GM21367 (cell line): ENCODE measurements at regions not wholly inside any gene's neighbourhood (a gene's known extent, or its start where the extent isn't known, plus 50 kb on each side); places are given as distances from the start of the nearest gene placed in this dataset.

Experiments used
- ATAC-seq: cut with Tn5 transposase; IDR thresholded peaks from one replicate; pipeline ENCODE4 v1.9.1; 2021; ENCODE audit not compliant: unreplicated experiment

DNA sequence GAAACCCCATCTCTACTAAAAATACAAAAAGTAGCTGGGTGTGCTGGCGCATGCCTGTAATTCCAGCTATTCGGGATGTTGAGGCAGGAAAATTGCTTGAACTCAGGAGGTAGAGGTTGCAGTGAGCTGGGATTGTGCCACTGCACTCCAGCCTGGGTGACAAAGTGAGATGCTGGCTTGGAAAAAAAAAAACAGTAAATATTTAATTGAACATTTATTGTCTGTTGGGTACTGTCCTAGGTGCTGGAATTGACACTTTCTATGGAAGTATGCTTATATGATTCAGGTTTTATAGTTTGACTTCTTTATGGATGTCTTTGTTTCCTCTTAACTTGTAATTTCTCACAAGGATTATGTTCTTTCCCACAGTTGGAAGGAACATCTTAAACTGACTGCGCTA is 633.1 kb upstream of the SETBP1 start:
- ATAC-seq: no peak

DNA sequence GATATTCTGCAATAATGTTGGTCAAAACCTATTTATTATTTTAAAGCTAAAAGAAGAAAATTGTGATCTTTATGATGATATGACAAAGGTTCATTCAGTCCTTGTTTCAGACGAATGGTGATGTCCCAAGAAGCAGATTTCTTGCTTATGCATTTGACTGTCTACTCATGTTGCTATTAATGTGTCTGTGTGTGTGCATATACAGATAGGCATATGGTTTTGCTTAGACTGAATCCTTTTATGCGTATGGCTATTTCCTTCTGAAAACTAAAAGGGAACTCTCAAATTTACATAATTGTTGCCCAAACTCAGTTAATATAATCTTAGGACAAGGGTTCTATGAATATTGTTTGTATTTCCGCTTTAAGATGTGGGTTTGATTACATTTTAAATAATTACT is 632.3 kb upstream of the SETBP1 start:
- no peak for ATAC-seq

DNA sequence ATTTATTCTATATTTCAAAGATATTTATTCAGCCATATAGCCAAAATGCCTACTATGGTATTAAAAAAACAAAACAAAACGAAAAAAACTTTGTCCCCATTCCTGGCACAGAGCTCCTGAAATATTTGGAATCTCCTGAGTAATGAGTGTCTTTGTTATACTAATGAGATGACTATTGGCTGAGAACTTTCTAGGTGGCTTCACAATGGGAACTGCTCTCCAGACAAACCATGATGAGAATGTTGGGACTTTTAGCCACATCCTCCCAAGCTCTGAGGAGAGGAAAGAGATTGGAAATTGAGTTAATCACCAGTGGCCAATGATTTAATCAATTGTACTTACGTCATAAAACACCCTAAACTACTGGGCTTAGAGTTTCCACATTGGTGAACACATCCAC is 631.8 kb upstream of the SETBP1 start:
- no peak for ATAC-seq

DNA sequence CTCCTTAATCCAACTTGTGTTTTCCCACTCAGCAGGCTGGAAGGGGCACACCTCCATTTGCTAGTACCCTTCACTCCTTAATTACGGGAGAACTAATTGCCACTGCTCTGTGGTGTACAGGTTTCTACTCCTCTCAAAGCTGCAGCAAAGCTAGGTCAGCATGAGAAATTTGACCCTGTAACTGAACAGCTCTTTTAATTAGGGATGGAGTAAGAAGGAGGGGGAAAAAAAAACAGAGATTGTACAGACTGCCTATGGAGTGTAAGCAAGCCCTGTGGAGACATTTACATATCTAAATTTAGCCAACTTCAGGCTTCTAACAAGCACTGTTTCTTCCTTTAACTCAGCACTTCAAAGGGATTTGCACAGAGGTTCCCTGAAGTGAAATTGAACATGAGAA is 629.7 kb upstream of the SETBP1 start:
- ATAC-seq: no peak

DNA sequence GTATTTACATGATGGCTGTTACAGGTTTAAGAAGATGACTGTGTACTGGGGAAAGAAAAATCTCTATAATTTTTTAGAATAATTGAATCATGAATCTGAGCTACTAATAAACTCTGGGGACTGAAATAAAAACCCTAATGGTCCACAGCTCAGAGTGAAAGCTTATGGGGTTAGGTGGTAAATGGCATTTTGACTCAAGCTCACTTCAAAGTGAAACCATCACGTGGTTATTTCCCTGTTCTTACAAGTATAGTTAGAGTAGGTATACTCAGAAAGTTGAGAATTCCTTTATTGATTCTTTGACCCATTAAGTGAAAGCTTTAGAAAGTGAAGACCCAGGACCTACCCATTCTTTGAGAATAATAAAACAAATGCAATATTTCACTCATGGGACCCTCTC is 626.2 kb upstream of the SETBP1 start:
- no peak for ATAC-seq

DNA sequence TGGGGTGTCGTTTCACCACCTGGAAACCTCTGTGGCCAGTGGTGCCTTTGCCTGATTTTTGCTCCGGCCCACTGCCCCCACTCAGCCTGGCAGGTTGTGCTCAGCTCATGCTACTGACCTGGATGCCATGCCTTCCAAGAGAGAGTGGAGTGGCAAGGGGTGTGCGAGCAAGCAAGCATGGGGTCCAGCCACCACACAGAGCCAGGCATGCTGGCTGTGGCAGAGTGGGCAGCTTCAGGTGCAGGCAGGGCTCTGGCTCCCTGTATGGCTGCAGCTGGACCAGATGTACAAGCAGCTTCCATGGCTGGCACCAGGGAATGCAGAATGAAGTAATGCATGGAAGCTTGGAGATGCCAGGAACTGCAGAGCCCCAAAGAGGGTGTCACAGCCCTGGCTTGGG is 620.5 kb upstream of the SETBP1 start:
- ATAC-seq: no peak

DNA sequence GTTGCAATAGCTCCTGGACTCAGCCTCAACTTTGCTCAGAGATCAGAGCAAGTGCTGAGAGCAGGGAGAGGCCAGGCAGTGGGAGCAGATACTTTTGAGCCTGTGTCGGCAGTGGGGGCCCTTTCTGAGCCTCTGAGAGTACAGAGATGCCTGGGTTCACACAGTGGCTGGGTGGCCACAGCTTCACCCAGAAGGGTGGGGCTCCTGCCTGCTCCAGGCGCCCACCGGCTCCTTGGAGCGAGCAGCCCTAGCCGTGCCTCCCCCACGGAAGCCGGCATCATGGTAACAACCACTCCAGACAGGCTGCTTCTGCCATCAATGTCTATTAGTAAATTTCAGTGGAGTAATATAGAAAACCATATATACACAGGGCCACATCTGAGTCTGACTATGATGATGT is 619.2 kb upstream of the SETBP1 start:
- ATAC-seq: no peak

DNA sequence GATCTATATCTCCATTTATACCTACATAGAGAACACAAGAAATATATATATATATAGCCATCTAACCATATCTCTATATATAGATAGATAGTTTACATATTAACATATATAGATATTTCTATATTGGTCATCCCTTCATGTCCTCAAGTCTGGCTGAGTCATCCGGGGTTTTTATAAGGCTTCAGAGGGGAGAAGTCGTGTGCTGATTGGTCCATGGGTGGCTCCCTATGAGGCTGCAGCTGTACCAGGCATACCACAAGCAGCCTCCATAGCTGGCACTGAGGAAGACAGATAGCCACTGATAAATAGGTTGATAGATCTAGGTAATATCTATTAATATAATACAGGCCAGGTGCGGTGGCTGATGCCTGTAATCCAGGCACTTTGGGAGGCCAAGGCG is 618.3 kb upstream of the SETBP1 start:
- no peak for ATAC-seq

DNA sequence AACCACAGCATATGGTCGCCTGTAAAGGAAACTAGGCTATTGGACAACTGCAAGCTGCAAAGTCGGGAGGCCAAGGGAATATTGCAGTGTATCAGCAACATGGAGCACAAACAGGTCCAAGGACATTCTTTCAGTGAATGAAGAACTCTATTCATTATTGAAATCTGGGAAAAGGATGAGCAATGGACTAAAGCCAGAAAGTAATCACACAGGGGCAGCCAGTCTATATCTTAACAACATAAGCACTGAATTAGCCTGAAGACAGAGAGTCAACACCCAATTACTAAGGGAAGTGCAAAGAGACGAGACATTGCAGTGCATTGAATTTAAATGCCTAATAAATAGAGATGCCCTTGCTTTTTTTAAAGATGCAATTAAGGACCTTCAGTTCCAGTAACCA is 615.5 kb upstream of the SETBP1 start:
- ATAC-seq: no peak

DNA sequence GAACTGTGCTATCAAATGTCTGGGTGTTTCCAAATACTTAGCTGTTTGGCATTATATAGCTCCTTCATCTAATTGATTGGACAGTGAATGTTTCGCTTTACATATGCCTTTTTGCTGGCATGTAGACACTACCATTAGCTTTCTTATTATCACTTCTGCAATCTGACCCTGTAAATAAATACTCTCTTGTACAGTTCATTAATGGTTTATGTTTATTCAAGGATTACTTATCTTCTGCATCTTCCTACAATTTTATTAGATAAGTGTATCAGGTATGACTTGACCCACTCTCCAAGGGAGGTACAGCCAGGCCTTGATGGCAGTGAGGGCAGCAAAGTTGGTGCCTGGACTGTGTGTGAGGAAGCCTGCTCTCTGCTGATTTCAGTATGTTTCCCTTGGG is 614.1 kb upstream of the SETBP1 start:
- ATAC-seq: no peak

DNA sequence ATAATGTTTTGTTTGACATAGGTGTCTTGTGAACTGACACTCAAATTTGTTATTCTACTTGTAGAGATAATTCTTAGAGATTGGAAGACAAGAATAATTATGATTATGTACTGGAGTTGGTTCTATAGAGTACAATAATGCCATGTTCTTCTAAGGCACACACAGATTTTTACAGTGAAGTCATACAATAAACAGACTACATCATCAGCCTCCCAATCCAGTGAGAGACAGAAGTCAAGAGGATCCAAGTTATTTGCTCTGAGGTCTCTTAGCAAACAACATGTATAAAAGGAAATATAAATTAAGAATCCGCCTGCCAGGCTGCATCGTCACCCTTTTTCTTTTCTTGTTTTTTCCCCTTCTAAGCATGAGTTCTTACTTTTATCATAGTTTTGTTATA is 613.5 kb upstream of the SETBP1 start:
- no peak for ATAC-seq

DNA sequence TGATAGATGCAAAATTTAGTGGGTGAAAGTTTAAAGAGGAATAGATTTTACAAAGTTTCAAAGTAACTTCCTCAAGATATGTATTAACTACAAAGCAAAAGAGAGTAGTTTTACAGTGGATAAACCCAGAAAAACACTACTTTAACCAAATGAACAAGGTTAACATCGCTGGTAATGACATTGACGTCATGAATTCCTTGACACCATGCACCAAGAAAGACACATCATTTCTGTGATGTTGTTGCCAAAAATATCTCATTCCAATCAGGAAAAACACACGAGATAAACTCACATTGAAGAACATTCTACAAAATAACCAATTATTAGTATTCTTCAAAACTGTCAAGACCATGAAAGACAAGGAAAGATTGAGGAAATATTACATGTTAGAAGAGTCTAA is 605.6 kb upstream of the SETBP1 start:
- no peak for ATAC-seq

DNA sequence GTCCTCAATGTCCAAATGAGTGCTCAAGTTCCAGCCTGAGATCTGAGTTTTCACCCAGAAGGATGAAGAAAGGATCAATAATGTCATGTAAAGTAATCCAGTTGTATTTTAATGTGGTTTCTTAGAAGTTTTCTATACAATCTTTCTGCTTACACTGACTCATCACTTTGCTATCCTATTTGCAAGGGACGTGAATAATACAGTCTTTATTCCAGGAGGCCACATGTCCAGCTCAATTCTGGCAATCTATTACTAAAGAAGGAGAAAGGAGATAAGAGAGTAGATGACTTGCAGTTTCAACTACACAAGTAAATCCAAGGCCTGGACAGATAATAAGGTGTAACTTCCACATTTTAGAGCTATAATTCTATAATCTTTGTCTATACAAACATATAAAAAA is 601.1 kb upstream of the SETBP1 start:
- ATAC-seq: no peak

DNA sequence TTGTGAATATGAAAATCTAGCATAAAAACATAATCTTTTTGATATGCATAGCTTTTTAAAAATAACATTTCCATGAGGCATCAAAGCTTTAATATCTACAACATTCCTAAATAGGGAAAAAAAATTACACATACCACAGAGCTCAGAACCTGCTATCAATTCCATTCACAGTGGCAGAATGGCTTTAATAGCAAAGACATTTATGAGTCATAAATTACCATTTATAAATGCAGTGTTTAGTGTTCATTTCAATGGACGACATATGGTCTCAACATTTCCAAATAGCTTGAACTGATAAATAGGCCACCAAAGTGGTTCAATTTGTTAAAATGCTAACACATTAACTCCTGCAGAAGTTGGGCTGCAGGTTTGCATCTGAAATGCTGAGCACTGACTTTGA is 600.6 kb upstream of the SETBP1 start:
- ATAC-seq: no peak

DNA sequence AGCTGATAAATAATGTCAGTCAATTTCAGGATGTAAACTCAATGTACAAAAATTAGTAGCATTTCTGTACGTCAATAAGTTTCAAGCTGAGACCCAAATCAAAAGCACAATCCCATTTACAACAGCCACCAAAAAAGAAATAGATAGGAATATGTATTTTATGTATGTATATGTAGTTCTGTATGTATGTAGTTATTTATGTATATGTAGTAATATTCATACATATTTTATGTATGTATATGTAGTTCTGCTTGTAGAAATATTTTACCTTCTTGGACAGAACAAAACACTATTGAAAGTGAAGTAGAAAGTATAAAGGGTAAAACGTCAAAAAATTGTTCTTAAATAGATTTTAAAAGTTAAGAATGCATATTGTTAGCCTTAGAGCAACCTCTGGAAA is 591.0 kb upstream of the SETBP1 start:
- ATAC-seq: no peak

DNA sequence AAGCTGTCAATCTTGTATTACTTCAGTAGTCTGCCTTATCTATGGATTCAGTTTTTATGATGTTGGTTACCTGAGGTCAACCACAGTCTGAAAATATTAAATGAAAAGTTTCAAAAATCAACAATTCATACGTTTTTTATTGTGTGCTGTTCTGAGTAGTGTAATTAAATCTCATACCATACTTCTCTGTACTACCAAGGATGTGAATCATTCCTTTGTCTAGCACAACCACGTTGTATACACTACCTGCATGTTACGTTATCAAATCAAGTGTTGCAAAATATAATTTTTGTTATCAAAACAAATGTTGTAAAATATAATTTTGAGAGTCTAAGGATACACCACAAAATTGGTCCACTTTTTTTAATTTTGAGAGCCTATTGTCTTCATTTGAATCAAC is 590.2 kb upstream of the SETBP1 start:
- no peak for ATAC-seq

DNA sequence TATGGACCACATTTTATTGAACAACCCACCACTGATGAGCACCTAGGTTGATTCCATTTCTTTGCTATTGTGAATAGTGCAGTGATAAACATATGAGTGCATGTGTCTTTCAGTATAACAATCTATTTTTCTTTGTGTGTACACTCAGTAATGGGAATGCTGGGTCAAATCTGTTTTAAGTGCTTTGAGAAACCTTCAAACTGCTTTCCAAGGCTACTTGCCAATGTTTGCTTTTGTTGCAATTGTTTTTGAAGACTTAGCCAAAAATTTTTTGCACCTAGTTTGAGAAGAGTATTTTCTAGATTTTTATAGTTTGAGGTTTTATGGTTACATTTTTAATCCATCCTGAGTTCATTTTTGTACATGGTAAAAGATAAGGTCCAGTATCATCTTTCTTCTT is 587.4 kb upstream of the SETBP1 start:
- ATAC-seq: no peak

DNA sequence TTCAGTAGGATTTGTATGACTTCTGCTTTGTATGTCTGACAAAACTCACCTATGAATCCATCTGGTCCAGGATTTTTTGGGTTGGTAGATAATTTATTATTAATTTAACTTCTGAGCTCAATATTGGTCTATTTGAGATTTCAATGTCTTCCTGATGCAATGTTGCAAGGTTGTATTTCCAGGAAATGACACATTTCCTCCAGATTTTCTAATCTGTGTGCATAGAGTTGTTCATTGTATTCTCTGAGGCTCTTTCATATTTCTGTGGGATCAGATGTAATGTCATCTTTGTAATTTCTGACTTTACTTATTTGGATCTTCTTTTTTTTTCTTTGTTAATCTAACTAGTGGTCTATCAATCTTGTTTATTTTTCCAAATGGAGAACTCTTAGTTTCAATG is 584.7 kb upstream of the SETBP1 start:
- no peak for ATAC-seq

DNA sequence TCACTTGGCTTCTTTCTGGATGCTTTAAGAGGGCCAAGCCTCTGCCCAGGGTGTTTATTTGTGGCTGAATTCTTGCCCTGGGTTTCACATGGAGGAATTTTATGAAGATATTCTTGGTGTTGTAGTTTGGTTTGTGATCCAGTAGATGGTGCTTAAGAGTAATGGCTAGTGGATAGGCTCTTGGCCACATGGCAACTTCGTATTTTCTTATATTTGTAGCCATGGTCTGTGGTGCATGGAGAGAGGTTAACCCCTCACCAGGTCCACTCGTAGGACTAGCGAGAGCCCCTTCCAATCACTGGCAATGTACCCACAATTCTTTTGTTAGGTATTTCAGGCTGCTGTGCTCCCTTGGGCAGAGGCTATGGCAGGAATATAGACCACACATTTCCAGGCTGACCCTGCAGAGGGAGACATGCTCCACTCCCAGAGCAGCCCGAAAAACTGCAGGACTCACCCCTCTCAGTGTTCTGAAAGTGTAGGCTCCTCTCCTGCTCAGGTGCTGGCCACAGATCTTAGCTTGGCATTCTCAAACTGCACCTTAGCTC is 582.1 kb upstream of the SETBP1 start:
- no peak for ATAC-seq

DNA sequence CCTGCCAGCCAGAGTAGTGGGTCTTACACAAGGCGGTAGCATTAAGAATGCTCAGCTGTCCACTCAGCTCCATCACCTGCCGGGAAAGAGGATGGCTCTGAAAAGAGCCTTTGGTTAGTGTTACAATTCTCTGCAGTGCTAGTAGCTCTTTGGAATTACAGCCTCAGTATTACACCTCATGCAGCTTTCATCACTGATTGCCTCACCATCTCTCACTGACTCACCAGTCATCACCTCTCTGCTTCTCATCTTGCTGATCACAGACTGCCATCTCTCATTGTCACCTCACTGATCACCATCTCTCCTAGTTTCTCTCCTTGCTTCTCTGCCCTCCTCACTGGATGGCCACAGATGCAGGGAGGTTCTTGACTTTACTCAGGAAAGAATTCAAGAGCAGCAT is 573.5 kb upstream of the SETBP1 start:
- ATAC-seq: no peak

DNA sequence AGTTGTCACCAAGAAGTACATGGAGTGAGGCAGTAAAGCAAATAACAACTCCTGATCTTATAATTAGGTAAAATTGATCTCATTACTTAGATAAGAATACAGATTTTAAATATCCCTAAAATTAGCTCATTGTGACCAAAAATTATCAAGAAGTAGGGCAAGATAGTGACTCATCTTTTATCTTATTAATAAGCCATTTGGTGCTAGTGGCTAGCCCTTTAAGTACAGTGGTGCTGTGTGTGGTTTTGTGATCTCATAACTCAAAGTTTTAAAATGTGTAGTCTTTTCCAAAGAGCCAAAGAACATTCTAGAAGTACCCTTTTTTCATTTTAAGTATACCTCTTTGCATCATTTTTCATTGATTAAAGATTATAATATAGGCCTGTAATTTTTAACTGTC is 569.4 kb upstream of the SETBP1 start:
- ATAC-seq: no peak

DNA sequence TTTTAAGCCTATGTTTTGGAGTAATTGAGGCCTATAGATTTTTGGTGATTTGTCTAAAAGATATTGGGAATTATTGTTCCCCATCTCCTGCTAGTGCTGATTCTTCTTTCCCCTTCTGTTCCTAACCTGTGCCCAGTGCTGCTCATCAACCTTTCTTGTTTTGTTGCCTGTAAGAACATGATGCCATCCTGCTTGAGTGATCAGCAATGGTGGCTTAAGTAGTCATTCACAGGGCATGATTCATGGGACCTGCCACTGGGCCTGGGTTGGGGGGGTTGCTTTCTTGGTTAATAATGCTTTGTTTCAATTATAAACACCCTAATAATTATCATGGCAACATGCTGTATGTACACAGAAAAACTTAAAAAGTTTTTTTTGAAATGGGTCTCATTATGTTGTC is 562.9 kb upstream of the SETBP1 start:
- no peak for ATAC-seq

DNA sequence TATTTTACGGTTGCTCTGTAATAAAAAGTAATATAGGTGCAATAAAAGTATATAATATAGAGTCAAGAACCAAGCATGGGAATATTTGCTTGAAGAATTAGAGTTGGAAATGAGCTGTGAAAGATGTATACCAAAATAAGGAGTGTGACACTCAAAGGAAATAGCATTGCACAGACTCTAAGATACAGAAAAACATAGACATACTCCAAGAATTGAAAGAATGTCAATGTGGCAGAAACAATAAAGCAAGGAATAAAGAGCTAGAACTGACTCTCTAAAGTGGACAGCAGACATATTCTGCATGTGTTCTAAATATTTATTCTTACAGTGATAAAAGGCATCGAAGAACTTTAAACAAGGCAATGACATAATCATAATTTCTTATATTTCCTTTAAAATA is 561.1 kb upstream of the SETBP1 start:
- no peak for ATAC-seq

DNA sequence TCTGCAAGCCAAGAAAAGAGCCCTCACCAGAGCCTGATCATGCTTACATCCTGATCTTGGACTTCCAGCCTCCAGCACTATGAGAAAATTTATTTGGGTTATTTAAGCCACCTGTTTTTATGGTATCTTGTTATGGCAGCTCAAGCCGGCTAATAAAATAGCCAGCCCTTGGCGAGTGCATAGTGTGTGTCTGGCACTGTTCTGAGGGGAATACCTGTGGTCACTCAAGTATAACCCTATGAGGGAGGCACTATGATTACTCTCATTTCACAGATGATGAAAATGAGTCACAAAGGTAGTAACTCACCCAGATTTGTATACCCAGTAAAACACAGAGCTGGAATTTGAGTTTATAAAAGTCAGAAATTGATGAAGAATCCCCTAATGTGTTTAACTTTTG is 556.9 kb upstream of the SETBP1 start:
- ATAC-seq: no peak
